Stimulated activated CD8-positive, alpha-beta memory T cell treated with anti-CD3 and anti-CD28 coated beads, Interleukin-4, amount 100 ng/mL, for 1 hour (primary cell): ENCODE measurements at regions not wholly inside any gene's neighbourhood (a gene's known extent, or its start where the extent isn't known, plus 50 kb on each side); places are given as distances from the start of the nearest gene placed in this dataset.

Experiments
- DNase-seq, 2 donors: peaks; one replicate each; pipeline ENCODE4 v3.0.0-alpha.2; 2020; ENCODE audit warnings: low read depth in 2 of 2, low spot score in 1 of 2

- DNase-seq, result no peak
Measured at GRCh38 chr6:104332364-104332763, 527.4 kb downstream of the HACE1 start.

GRCh38 chr6:104326173-104327001 lies 533.3 kb downstream of the HACE1 start:
- DNase-seq, result no peak

- DNase-seq, result no peak
Measured at GRCh38 chr6:104325341-104326172, 534.2 kb downstream of the HACE1 start.

- DNase-seq, result no peak
Measured at GRCh38 chr6:104324301-104324700, 535.4 kb downstream of the HACE1 start.

GRCh38 chr6:104322841-104323240 lies 536.9 kb downstream of the HACE1 start:
- DNase-seq, result no peak

- no peak for DNase-seq
Measured at GRCh38 chr6:104321301-104321700, 538.4 kb downstream of the HACE1 start.

- no peak for DNase-seq
Measured at GRCh38 chr6:104320896-104321295, 538.8 kb downstream of the HACE1 start.

GRCh38 chr6:104312851-104313250 lies 546.9 kb downstream of the HACE1 start:
- DNase-seq, result no peak

- no peak for DNase-seq
Measured at GRCh38 chr6:104306211-104306610, 553.5 kb downstream of the HACE1 start.

GRCh38 chr6:104305206-104305605 lies 554.5 kb downstream of the HACE1 start:
- no peak for DNase-seq

GRCh38 chr6:104301951-104302350 lies 557.8 kb downstream of the HACE1 start:
- no peak for DNase-seq

GRCh38 chr6:104286641-104287040 lies 573.1 kb downstream of the HACE1 start:
- no peak for DNase-seq

GRCh38 chr6:104284872-104285271 lies 574.8 kb downstream of the HACE1 start:
- DNase-seq, result no peak

GRCh38 chr6:104282581-104282980 lies 577.1 kb downstream of the HACE1 start:
- no peak for DNase-seq

GRCh38 chr6:104281370-104281769 lies 578.3 kb downstream of the HACE1 start:
- DNase-seq, result no peak

- DNase-seq, result no peak
Measured at GRCh38 chr6:104268389-104268788, 591.3 kb downstream of the HACE1 start.

GRCh38 chr6:104266922-104267321 lies 592.8 kb downstream of the HACE1 start:
- DNase-seq, result no peak

- no peak for DNase-seq
Measured at GRCh38 chr6:104256646-104257045, 603.1 kb downstream of the HACE1 start.

GRCh38 chr6:104253236-104253635 lies 606.5 kb downstream of the HACE1 start:
- no peak for DNase-seq

GRCh38 chr6:104252276-104252675 lies 607.4 kb downstream of the HACE1 start:
- no peak for DNase-seq

GRCh38 chr6:104251651-104252050 lies 608.1 kb downstream of the HACE1 start:
- no peak for DNase-seq

GRCh38 chr6:104240865-104241264 lies 618.9 kb downstream of the HACE1 start:
- DNase-seq, result no peak
